ENCODE measurements at regions not wholly inside any gene's neighbourhood (a gene's known extent, or its start where the extent isn't known, plus 50 kb on each side); places are given as distances from the start of the nearest gene placed in this dataset.

DNA sequence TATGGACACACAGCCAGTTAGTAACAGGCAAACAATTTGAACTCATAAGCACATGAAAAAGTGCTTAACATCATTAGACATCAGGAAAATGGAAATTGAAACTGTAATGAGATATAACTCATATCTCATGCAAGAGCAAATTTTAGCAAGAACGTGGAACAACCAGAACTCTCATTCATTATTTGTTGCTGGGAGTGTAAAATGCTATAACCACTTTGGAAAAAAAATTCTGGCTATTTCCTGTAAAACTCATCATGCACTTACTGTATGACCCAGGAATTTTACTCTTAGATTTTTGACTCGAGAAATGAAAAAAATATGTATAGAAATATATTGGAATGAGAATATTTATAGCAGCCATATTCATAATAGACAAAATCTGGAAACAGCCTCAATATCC lies 205.7 kb upstream of the PUM3 start:
- Histone ChIP-seq H3K27me3 (no peaks in the 10 kb centered on the region), H3K27ac (no peak overlapping the region), H3K4me3 (no peak overlapping the region), H3K9me3 (no peaks in the 10 kb centered on the region), H3K36me3 (no peaks in the 10 kb centered on the region), H3K4me1 (no peaks in the 10 kb centered on the region)
- intact Hi-C loops (cut with DNase I; ENCODE audit: low total_unique reads) = no loop called here
- TF ChIP-seq, protein P1, sequence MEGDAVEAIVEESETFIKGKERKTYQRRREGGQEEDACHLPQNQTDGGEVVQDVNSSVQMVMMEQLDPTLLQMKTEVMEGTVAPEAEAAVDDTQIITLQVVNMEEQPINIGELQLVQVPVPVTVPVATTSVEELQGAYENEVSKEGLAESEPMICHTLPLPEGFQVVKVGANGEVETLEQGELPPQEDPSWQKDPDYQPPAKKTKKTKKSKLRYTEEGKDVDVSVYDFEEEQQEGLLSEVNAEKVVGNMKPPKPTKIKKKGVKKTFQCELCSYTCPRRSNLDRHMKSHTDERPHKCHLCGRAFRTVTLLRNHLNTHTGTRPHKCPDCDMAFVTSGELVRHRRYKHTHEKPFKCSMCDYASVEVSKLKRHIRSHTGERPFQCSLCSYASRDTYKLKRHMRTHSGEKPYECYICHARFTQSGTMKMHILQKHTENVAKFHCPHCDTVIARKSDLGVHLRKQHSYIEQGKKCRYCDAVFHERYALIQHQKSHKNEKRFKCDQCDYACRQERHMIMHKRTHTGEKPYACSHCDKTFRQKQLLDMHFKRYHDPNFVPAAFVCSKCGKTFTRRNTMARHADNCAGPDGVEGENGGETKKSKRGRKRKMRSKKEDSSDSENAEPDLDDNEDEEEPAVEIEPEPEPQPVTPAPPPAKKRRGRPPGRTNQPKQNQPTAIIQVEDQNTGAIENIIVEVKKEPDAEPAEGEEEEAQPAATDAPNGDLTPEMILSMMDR (IDR thresholded peaks at IDR 0.05) = no peak
- no peak for DNase-seq

GRCh38 chr9:3047912-3048311 lies 204.0 kb upstream of the PUM3 start:
- Histone ChIP-seq H3K36me3 (no peaks in the 10 kb centered on the region), H3K27me3 (no peaks in the 10 kb centered on the region), H3K4me3 (no peak overlapping the region), H3K4me1 (peaks cover 0 to 11% (median 0%) of the 10 kb centered on the region in 4 donors), H3K9me3 (no peaks in the 10 kb centered on the region), H3K27ac (no peak overlapping the region)
- TF ChIP-seq, protein P1 (IDR thresholded peaks at IDR 0.05) = no peak
- DNase-seq = no peak
- intact Hi-C loops (cut with DNase I; ENCODE audit: low total_unique reads) = no loop called here

DNA sequence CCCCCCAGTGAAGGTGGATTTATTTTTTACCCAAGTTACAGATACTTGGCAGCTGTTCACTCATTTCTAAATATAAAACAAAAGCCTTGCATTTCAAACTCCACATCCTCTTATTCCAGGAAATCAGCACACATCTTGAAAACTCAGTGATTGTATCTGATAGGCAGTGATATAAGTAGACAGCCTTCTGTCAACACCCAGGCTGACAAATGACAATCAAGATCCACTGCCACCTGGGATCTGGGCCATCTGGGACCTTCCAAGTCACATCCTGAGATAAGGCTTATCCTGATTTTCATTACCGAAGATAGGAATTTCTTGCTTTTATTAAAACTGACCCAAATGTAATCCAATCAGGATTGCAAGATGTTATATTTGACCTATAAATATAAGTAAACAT lies 201.3 kb upstream of the PUM3 start:
- Histone ChIP-seq H3K4me1 (peaks cover 0 to 16% (median 0%) of the 10 kb centered on the region in 4 donors), H3K36me3 (no peaks in the 10 kb centered on the region), H3K27ac (no peak overlapping the region), H3K27me3 (no peaks in the 10 kb centered on the region), H3K4me3 (no peak overlapping the region), H3K9me3 (no peaks in the 10 kb centered on the region)
- TF ChIP-seq, protein P1 (IDR thresholded peaks at IDR 0.05) = no peak
- no peak for DNase-seq
- intact Hi-C loops (cut with DNase I; ENCODE audit: low total_unique reads) = no loop called here

- Histone ChIP-seq H3K27ac (no peak overlapping the region), H3K36me3 (no peaks in the 10 kb centered on the region), H3K4me1 (peaks cover 0 to 16% (median 0%) of the 10 kb centered on the region in 4 donors), H3K9me3 (no peaks in the 10 kb centered on the region), H3K4me3 (no peak overlapping the region), H3K27me3 (no peaks in the 10 kb centered on the region)
- TF ChIP-seq, protein P1 (IDR thresholded peaks at IDR 0.05) = no peak
- intact Hi-C loops (cut with DNase I; ENCODE audit: low total_unique reads) = no loop called here
- DNase-seq = no peak
Observed at GRCh38 chr9:3043369-3043768, 199.5 kb upstream of the PUM3 start.

DNA sequence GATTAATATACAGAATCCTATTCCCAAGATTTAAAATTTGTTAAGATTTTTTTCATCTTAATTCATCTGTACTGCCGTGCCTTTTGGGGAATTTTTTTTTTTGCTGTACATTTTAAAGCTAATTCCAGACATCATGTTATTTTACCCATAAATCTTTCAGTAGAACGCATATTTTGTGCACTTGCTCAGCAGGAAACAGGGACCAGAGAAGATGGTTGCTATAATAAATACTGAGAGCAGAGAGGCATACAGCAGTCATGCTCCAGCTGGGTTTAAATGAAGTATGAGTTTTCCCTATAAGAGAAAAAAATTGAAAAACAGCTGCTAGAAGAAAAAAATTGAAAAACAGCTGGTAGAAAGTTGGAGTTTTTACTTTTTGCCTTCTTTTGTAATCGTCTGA lies 196.9 kb upstream of the PUM3 start:
- Histone ChIP-seq H3K27me3 (no peaks in the 10 kb centered on the region), H3K27ac (no peak overlapping the region), H3K9me3 (no peaks in the 10 kb centered on the region), H3K4me1 (peaks cover 0 to 16% (median 0%) of the 10 kb centered on the region in 4 donors), H3K4me3 (no peak overlapping the region), H3K36me3 (no peaks in the 10 kb centered on the region)
- TF ChIP-seq, protein P1 (IDR thresholded peaks at IDR 0.05) = no peak
- intact Hi-C loops (cut with DNase I; ENCODE audit: low total_unique reads) = no loop called here
- DNase-seq = no peak

DNA sequence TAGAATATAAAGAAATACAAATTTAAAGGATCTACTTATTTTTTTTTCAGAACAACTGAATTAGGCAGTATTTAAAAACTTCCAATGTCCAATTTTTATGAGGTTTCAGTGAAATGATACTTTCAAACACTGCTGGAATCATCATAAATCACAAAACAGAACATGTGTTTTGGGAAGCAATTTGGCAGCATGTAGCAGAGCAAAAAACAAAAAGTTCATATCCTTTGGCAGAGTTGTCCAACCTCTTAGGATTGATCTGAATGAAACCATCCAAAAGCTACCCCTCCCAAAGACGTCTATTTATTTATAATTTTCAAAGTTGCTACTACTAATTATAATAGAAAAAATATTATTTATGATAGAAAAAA lies 192.4 kb upstream of the PUM3 start:
- Histone ChIP-seq H3K4me3 (no peak overlapping the region), H3K27me3 (no peaks in the 10 kb centered on the region), H3K27ac (no peak overlapping the region), H3K36me3 (no peaks in the 10 kb centered on the region), H3K9me3 (no peaks in the 10 kb centered on the region), H3K4me1 (no peaks in the 10 kb centered on the region)
- TF ChIP-seq, protein P1 (IDR thresholded peaks at IDR 0.05) = no peak
- intact Hi-C loops (cut with DNase I; ENCODE audit: low total_unique reads) = no loop called here
- DNase-seq = no peak
